HG03175 (cell line): ENCODE measurements at regions not wholly inside any gene's neighbourhood (a gene's known extent, or its start where the extent isn't known, plus 50 kb on each side); places are given as distances from the start of the nearest gene placed in this dataset.

Experiments
- ATAC-seq: cut with Tn5 transposase; IDR thresholded peaks from one replicate; pipeline ENCODE4 v1.9.1; 2021; ENCODE audit warnings: mild to moderate bottlenecking, moderate library complexity; ENCODE audit not compliant: unreplicated experiment

DNA sequence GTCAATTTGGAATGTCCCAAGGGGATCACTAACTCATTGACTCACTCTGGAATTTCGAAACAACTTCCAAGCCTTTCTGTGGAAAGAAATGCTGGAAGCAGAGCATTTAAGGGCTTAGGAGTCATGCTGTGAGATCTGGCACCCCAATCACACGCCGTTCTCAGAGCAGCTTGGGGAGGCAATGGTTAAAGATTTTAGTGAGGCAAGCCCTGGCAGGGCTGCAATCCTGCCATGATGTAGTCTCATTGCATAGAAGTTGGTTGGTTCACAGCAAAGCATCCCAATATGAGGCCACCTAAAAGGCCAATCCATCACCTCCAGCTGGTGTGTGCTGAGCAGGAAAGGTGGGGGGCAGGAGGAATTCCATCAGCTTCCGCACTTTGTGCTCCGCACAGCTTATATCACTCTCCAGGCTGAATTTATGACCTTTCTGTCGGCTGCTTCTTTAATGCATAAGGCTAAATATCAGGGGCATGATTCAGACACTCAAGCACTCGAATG lies 1043.9 kb upstream of the POU3F3 start:
- no peak for ATAC-seq

DNA sequence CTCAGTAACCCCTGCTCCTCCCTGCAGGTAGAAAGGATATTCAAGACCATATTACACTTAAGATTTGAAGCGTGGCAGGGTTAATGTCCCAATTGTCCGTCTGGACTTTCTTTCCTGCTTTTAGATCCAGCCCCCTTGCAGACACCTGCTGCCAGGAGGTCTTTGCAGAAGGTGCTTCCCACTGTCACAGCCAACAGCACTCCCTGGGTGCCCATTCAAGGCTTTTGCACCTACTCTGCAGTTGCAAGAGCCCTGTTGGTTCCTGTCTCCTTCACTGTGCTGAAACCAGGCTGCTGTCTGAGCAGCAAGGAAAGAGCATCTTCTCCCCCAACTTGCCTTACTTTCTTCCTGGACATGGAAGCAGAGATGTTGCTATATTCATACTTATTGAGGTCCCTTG lies 1043.0 kb upstream of the POU3F3 start:
- ATAC-seq, result no peak

DNA sequence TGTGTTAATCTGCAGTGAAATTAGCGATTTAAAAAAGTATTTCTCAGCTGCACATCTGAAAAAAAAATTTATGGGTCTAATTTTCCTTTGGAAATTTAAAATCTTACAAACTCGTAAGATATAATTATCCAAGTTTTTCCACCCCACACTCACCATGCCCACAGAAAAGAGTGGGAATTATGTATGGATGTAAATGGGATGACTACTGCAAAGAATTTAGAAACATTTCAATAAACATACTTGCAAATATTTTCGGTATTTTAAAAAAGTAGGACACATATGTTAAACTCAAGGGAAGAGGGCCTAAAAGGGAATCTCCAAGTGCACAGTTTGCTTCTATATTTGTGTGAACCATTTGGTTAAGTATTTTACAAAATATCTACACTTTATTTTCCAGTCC lies 1039.9 kb upstream of the POU3F3 start:
- ATAC-seq, result no peak

DNA sequence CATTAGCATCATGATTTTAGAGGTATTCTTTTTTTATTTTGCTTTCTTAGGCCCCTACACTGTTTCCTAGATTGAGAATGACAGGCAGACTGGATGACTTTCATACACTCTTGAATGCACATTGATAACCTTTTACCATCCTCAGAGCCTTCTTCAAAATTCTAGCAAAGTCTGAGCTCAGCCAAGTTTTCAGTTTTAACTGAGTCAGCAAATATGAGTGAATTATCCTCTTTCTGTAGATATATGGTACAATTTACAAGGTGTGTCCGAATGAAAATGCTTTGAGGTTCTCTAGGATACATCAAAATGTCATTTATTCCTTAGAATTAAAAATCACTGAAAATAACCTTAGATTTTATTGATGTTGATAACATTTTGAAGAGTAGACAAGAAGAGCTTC lies 1038.2 kb upstream of the POU3F3 start:
- no peak for ATAC-seq

DNA sequence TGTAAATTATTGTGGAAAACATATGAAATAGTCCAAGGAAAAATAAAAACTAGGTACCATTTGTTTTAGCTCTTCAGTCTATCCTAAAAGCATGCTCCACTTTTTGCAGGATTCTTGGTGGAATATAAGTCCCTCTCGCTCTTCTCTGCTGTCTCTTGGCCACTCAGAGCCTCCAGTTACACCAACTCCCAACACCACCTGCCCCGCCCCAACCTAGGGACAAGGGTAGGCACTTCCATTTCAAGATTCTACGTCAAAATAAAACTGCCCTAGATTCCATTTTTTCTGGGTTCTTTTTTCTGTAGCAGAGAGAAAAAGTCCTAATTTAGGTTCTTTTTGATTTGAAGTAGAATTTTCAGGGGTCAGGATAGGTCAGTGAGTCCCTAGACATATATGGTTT lies 1036.2 kb upstream of the POU3F3 start:
- ATAC-seq, result no peak

DNA sequence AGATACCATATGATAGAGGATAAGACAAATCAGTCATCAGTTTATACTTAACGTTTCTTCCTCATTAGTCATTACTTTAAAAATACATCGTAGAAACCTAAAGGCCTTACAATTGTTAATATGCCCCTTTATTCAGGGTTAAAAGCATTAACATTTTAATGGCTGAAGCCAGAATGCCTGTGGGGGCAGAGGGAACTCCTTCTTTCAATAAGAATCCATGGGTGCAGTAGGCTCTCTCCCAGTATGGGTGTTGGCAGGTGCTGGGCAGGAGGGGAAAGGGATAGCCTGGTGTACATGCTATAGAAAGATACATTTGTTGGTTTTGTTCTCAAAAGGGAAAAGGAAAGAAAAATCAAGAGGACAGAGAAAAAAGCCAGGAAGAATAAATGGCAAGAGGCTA lies 1035.7 kb upstream of the POU3F3 start:
- no peak for ATAC-seq

DNA sequence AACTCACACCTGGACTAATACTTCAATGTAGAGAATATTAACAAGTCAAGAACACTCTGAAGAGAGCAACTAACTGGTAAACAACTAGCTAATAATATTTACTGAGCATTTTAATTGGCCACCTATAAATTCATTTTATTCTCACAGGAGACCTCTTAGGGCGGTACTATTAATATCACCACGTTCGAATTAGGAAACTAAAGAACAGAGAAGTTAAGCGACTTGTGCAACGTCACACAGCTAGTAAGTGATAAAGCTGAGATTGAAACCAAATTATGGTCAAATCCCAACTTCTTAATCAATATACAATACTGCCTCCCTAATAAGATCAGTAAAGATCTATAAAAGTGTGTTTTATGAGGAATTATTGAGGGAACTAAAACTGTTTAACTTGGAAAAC lies 1034.3 kb upstream of the POU3F3 start:
- ATAC-seq, result no peak

DNA sequence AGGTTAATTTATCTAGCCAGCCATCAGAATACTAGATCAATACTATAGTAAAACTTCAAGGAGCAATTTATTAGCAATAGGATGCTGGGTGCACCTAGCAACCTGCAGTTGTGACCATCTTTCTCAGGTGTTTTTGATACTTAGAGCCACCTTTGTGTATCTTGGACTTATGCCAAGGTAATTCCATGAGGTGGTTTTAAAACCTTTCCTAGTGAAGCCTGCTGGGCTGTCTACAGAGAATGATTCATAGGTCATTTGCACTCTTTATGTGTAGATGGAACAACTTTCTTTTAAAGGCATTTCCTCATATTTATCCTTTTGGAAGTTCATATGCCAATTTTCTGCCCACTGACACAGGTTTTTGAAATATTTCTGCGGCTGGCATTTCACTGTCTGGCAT lies 1030.1 kb upstream of the POU3F3 start:
- no peak for ATAC-seq

DNA sequence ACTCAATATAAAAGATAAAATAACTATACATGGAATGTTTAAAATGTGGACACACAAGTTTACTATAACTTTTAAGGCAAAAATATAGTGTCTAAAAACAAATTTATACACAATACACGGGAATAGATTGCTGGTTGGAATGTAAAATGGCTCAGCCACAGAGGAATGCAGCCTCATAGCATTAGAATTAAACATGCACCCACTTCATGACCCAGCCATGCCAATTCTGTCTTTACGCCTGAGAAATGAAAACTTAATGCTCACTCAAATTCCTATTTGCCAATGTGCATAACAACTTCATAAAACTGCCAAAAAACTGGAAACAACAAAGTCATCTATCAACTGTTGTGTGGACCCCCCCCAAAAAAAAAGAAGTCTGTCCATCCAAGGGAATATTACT lies 1006.6 kb upstream of the POU3F3 start:
- ATAC-seq, result no peak

DNA sequence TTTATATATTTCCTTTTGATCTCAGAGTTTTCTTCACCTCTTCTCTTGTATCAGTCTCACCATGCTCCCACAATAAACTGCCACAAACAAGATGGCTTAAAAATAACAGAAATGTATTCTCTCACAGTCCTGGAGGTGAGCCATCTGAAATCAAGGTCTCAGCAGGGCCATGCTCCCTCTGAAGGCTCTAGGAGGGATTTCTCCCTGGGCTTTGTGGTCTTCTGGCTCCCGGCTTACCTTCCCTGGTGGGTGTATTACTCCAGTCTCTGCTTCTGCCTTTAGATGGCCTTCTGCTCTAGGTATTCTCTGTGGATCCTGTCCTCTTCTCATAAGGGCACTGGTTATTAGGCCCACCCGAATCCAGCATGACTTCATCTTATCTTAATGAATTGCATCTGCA lies 994.7 kb upstream of the POU3F3 start:
- ATAC-seq, result no peak

DNA sequence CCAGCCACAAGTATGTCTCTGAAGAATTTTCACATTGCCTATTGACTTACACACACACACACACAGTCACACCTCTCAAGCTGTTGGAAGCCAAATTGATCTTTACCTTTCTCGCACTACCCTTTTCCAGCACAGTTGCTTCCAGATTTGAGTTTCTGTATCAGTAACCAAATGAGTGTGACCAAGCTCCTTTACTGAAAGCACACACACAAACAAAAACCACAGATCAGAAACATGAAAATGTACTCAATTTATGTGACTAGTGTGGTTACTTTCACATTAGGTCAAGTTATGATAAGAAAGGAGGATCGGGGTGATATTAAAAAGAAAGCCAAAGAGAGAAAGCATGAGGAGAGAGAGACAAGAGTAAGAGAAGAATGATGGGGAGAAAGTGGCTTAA lies 993.9 kb upstream of the POU3F3 start:
- ATAC-seq, result no peak

DNA sequence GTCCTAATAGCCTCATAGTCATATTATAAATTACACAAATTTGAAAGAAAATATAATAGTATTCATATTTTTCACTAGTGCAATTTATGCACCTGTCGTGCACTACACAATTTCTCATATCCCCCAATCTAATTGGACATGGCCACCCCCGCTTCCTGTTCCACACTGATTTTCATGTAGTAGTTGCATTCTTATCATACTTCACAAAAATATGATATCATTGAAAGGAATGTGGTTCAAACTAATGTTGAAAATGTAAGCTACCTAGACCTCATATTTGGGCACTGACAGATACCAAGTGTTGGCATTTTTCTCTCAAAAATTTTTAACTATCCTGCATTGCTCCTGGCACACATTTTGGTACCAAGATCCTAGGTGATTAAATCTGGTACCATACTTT lies 985.5 kb upstream of the POU3F3 start:
- no peak for ATAC-seq

DNA sequence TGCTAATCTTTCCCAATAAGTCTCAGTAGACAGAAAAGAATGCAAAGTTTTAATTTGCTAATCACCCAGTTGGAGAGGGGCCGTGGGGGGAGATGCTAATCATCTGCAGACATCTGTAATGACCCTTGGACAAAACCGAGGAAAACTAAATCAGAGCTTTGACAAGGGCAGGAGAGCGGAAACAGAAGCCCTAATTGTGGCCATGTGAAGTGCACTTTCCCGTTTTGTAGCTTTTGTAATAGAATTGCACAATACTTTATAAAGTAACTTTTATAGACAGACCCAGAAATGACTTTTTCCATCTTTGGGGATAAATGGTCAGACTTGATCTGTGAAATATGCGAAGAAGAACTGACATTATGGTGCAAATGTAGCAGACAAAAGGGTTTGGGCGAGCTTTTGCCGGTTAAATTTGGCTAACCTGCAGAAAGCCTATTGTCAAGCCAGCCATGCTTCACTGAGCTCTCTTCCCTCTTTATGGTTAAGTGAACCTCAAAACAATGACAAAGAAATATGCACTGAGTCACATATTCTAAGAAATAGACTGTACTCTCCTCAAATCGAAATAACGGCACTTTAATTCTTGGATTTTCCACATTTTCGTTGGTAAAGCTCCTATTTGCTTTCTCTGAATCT lies 980.1 kb upstream of the POU3F3 start:
- no peak for ATAC-seq

DNA sequence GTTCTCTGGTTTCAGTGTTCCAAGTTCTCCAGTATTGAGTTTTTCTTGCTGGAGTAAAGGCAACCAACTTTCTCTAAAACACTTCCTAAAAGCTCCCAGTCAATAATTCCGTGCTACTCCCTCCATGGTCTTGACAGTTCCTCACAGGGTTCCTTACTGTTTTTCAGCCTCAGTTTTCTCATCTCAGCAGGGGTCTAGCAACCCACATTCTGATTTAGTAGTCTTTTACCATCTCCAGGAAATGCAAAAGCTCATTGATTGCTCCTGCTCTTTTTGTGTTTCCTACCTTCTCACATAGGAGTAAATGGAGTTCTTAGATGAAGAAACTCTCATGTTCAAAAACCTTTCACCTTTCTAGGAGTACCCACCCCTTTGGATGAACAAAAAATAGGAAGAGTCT lies 978.8 kb upstream of the POU3F3 start:
- no peak for ATAC-seq

DNA sequence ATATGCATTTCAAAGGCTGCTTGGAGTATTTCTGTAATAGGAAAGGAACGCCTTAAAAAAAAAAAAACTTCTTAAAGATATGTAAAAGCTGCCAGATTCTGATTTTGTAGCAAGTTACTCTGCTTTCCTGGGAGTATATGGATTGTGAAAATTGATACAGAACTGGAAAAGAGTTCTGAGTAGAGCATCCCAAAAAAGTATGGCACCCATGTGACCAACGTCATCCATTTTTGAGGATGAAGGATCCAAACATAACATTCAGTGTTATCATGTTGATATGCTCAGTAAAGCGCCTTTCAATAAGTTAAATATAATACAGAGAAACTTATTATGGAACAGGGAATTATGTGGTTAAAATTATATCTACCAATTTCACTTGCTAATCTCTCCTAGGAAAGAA lies 978.4 kb upstream of the POU3F3 start:
- no peak for ATAC-seq

DNA sequence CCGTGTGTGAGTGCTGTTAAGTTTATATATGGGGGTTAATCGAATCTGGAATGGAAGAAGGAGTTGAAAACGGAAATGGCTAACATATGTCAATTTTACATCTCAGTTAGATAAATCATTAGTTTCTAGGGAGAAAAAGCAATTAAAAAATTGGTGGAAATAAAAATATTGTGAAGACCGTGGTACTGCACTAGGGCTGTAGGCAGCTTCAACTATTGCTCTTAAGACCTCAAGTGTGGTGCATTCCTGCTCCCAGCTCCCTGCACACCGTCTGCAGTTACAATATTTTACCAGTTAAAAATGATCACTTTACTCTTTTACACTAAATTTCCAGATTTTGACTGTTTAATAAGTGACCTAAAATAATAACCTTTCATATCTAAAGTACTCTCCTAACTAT lies 977.3 kb upstream of the POU3F3 start:
- ATAC-seq, result no peak

DNA sequence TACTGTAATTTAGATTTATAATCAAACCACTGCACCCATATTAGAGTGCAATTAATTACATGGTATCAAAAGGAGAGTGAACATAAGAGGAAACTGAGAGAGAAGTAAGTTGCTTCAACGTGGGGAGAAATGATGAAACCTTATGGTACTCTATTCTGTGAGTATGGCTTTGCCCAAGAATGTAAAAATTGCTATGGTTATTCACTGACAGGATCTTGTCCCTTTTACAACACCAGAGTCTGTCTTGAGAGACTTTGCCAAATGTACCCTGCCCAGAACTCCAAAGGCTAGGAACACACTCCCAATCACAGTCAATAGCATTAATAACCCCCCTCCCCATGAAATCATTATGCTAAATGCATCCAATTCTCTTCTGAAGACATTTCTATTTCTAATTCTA lies 974.8 kb upstream of the POU3F3 start:
- no peak for ATAC-seq

DNA sequence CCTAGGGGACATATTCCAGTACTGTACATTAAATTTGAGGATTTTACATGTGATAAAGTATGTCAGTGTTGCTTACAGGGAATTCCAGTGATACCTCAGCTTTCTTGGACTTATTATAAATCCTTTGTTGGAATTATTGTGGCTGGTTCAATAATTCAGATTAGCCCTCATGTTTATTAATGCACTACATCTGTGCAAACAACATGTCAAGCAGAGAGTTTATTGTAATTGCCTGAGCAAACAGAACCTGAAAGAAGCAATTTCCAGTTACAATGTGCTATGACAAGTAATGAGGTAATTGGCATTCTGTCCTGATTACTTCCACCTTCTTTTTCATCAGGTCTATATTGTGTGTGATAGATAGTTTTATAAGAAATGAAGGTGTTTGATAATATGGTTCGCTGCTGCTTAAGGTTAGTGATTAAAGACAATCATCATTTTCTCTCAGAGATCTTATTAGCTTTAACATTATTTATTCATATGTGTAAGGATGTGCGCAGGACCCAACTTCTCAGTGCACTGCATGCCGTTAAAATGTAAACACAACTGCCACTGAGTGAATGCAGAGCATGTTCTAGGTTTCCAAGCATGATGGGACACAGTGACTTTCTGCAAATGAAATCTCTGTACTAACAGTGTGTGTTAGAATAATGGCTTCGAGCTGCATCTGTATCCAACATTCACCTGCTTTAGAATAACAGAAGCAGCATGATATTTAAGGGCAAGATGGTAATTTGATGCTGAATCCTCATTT lies 973.7 kb upstream of the POU3F3 start:
- no peak for ATAC-seq

DNA sequence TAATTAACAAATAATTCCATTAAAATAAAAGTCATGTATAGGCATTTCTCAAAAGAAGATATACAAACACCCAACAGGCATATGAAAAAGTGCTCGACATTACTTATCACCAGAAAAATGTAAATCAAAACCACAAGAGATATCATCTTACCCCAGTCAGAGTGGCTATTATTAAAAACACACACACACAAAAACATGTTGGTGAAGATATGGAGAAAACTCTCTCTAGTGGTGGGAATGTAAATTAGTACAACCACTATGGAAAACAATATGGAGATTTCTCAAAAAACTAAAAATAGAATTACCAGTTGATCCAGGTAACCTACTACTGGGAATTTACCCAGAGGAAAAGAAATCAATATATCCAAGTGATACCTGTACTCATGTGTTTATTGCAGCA lies 966.3 kb upstream of the POU3F3 start:
- ATAC-seq, result no peak

DNA sequence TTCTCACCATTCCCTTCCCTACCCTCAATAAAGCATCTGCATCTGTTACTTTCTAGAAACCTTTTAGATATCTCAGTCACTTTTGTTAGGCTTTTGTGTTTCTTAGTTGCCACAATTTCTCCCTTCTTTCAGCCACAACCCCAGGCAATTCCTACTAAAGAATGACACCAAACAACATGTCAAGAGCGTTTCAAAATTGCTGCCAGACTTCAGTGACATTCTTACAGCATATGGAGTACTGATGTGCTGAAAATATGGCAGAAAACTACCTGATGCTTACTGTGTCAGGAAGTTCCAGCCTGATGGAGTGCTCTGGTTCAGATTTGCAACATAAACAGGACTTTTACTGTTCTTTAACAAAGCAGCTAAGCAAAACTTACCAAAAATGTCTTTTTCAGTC lies 957.7 kb upstream of the POU3F3 start:
- ATAC-seq, result no peak

DNA sequence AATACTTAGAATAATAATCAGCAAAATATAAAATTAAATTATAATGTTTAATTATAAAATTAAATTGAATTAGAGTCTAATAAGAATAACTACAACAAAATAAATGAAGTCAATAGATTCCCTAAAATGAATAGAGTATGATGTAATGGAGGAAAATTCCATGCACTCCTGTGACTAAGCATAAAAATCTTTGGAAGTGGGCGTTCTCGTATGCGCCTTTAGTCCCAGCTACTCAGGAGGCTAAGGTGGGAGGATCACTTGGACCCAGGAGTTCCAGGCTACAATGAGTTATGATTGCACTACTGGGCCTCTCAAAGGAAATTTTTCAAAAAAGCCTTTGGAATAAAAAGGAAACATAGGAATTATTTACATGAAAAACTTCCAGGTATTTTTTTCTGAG lies 955.4 kb upstream of the POU3F3 start:
- no peak for ATAC-seq

DNA sequence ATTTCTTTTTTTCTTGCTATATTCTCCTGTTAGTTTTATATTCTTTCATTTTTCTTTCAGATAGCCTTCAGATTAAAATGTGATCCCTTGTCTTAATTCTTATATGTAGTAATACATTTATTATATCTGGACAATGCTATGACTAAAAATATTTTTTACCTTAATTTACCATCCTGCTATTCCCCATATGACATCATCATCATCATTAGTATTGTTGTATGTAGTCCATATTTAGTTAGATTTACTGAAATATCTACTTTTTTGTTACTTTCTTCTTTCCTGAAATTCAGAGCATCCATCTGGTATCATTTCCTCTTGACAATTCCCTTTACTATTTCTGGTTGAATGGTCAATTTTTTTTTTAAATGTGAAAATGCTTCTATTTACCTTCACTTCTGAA lies 951.6 kb upstream of the POU3F3 start:
- no peak for ATAC-seq

DNA sequence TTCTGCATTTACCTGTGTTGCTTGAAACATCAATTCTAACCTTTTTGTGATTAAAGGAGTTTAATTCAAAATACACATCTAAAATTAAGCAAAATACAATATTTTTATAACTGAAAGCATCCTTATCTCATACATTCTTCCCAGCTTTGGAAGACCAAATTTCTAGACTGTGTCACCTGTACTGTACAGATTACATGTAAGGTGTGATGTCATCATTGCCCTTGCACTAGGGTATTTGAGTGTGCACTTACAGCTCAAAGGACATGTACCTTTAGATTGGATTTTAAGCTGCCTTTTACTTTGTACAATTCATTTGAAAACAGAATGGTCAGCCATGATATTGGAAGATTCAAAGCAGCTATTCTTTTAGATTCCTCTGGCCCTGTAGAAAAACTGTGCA lies 932.8 kb upstream of the POU3F3 start:
- ATAC-seq, result no peak
